SU-DHL-6 (cell line): ENCODE measurements at regions not wholly inside any gene's neighbourhood (a gene's known extent, or its start where the extent isn't known, plus 50 kb on each side); places are given as distances from the start of the nearest gene placed in this dataset.

ENCODE experiments used
- CTCF ChIP-seq: fragments of 200-600 bp; sonication (generic); IDR thresholded peaks from one replicate; pipeline ENCODE4 v1.5.1; 2017; ENCODE audit warnings: antibody characterized with exemption, mild to moderate bottlenecking, low read length, moderate library complexity; ENCODE audit not compliant: insufficient read depth, poor library complexity, severe bottlenecking
- EZH2phosphoT487 ChIP-seq: fragments of 200-600 bp; sonication (generic), shearing (Covaris generic); conservative IDR thresholded peaks from 2 replicates; pipeline ENCODE4 v1.6.1; 2018; ENCODE audit warnings: mild to moderate bottlenecking, antibody characterized with exemption, low read length, moderate library complexity, mixed read lengths

- TF ChIP-seq CTCF: no peak
- TF ChIP-seq EZH2phosphoT487: no peak
Measured at GRCh38 chr15:95898761-95899160, 431.7 kb upstream of the NR2F2 start.
